ENCODE measurements at regions not wholly inside any gene's neighbourhood (a gene's known extent, or its start where the extent isn't known, plus 50 kb on each side); places are given as distances from the start of the nearest gene placed in this dataset.

GRCh38 chr12:125283521-125283920, 218.3 kb downstream of the AACS start:
- TF ChIP-seq CTCF (IDR thresholded peaks at IDR 0.05; ENCODE audit: low read length) (no peak), EZH2 (IDR thresholded peaks at IDR 0.05; ENCODE audit: borderline replicate concordance, low read length) (no peak)
